HT1080 (cell line): ENCODE measurements at regions not wholly inside any gene's neighbourhood (a gene's known extent, or its start where the extent isn't known, plus 50 kb on each side); places are given as distances from the start of the nearest gene placed in this dataset.

ENCODE experiments used
- DNase-seq: peaks from one replicate; pipeline ENCODE4 v3.0.0-alpha.2; 2015; ENCODE audit warnings: low read depth

- no peak for DNase-seq
These were observed 74.1 kb upstream of the MC3R start for GRCh38 chr20:56174416-56174815.

GRCh38 chr20:56175884-56176283 lies 72.6 kb upstream of the MC3R start:
- DNase-seq, result no peak

- no peak for DNase-seq
These were observed 70.3 kb upstream of the MC3R start for GRCh38 chr20:56178219-56178618.

GRCh38 chr20:56179051-56179450 lies 69.5 kb upstream of the MC3R start:
- no peak for DNase-seq

GRCh38 chr20:56181583-56181982 lies 66.9 kb upstream of the MC3R start:
- no peak for DNase-seq

GRCh38 chr20:56187534-56188165 lies 60.9 kb upstream of the MC3R start:
- peak; percentile 27 for DNase-seq

GRCh38 chr20:56194042-56194441 lies 54.5 kb upstream of the MC3R start:
- no peak for DNase-seq

- DNase-seq, result no peak
These were observed 52.6 kb upstream of the MC3R start for GRCh38 chr20:56195946-56196345.
